GOT3 (cell line): ENCODE measurements at regions not wholly inside any gene's neighbourhood (a gene's known extent, or its start where the extent isn't known, plus 50 kb on each side); places are given as distances from the start of the nearest gene placed in this dataset.
A peak's percentile ranks its signal among the peaks of the same experiment; 100 is the strongest.

Source experiments
- DNase-seq: peaks from one replicate; lab custom pipeline; 2025; ENCODE audit warnings: mixed read lengths; lab: John Stamatoyannopoulos, UW

GRCh38 chr6:132868057-132868456 is 53.7 kb downstream of the RPS12 start:
- DNase-seq, result no peak

GRCh38 chr6:132872923-132873322 is 58.6 kb downstream of the RPS12 start:
- no peak for DNase-seq

GRCh38 chr6:132877003-132877402 is 62.6 kb downstream of the RPS12 start:
- DNase-seq, result no peak

- no peak for DNase-seq
Observed at GRCh38 chr6:132887204-132887603, 72.8 kb downstream of the RPS12 start.

GRCh38 chr6:132888701-132889100 is 74.3 kb downstream of the RPS12 start:
- DNase-seq, result no peak

- DNase-seq, result no peak
Observed at GRCh38 chr6:132892929-132893771, 78.8 kb downstream of the RPS12 start.

DNA sequence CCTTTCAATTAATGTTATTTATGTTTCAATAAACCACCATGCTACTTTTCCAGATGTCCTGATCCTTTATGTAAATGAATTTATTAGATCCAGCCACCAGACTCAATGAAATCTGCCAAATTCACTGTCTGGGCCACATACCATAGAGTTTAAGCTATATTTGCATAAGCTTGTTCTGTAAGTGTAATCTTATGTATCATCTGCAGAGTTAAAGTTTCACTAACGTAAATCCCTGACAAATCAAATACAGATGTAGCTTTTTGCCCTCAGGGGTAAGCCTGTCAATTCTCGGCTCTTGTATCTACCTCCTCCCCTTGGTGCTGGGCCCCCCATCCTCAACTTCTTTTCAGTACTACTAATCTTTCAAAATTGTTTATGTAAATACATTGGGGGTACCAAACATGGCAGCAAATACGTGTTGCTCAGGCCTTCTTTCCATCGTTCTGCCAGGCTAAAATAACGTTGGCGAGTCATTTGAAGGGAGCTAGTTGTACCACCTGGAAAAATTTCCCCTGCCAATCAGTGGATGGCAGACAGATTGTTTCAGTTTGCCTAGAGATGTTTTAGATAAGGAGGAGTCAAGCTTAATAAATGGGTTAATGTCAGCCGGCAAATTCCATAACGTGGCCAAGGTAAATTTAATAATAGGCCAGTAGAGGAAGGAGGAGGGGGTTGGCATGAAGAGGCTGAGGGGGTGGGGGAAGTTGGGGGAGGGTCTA is 79.6 kb downstream of the RPS12 start:
- DNase-seq, result no peak

DNA sequence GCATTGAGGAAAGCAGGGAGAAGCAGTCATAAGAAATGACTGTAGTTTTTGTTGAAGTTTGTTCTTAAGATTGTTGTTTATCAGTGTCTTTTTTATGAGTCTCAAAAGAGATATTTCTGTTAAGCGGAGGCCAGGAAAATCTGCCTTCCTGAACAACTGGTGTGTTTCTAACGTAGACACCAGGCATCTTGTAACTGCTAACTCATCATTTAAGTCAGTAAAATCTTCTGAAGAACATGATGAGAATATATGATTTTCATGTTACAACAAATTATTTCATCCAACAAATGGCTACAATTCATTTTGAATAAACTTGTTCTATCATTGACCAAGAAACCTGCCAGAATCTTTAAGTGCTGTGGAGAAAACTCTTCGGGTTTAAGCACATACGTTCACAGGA is 84.0 kb downstream of the RPS12 start:
- no peak for DNase-seq

- DNase-seq, result no peak
Observed at GRCh38 chr6:132900849-132901248, 86.5 kb downstream of the RPS12 start.

- DNase-seq, result no peak
Observed at GRCh38 chr6:132902901-132903300, 88.5 kb downstream of the RPS12 start.

- no peak for DNase-seq
Observed at GRCh38 chr6:132907231-132907630, 92.9 kb downstream of the RPS12 start.

- no peak for DNase-seq
Observed at GRCh38 chr6:132907914-132908313, 93.5 kb downstream of the RPS12 start.

DNA sequence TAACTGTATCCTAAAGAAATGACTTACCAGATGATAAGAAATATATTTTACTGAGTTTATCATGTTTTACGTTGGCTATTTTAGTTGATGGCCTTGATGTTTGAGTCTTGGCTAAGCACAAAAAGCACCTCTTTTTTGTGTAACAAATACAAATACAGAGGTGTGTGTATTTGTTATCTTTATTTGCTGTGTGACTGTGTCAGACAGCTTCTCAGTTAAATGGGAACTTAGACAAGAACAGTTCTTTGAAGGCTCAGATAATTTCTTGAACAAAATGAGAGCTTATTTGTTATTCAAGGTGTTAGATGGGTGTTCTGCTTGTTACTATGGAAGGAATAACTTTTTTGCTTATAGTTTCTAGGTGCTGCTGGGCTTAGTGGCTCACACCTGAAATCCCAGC is 95.4 kb downstream of the RPS12 start:
- no peak for DNase-seq

DNA sequence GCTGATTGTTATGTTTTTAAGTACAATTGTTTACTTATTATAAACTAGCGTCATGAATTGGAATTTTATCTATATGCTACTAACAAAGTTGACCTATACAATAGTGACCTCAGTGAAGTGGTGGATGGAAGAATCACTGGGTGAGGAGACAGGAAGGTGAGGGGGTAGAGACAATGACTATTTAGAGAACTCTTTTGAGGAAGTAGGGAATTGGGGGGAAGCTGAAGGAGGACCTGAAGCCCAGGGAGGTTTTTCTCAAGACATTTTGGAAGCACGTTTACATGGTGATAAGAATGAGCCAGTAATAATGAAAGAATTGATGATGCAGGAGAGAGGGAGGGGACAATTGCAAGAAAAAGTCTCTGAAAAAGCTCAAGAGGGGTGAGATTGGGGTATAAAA is 96.4 kb downstream of the RPS12 start:
- DNase-seq, result no peak

DNA sequence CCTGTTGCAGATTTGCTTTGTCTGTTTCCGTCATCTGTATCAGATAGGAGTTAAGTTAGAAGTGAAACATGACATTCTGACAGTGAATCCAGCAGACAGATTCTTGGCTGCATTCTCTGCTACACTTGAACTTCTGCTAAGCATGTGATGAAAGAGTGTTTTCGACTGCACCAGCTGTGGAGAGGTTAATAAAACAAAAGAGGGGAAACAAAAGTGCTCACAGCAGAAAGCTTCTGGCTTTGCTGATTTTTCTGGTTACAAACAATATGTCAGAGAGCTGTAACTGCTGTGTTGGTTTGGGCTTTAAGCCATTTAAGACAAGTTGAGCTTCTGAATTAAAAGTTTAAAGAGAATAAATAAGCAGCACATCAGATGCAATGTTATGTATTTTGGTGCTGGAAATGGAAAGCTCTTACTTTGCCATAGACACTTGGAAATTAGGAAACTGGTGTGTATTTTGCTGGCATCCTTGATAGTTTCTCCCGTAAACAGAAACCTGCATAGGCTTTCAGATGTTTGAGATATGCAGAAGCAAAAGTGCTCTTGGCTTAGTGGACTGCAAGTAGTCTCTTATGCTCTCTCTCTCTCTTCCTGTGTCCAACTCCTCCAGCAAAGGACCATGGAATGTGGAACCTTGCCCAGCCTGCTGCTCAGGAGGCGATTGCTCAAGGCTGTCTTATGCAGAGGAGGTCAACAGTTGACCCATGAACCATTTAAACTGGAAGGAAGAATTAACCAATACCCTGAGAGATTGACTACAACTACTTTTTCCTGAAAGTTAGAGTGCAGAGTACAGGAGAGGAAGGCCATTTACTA is 104.9 kb downstream of the RPS12 start:
- peak; percentile 12 for DNase-seq

GRCh38 chr6:132927713-132928112 is 113.3 kb downstream of the RPS12 start:
- no peak for DNase-seq

DNA sequence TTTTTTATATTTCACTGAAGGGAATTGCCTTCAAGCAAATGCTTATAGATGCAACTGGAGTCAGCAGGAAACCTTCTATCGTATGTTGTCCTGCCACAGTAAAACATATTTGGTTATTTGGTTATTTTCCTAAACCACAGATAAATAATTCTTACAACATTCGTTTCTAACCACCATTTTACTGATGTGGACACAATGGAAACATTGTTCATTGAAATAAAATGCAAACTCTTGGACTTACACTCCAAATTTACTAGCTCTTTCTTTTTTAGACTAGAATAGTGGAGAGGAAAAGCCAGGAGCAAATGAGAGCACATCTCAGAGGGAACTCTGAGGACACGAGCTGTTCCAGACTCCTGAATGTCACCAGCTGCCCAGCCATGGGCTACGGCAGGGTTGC is 114.8 kb downstream of the RPS12 start:
- no peak for DNase-seq

DNA sequence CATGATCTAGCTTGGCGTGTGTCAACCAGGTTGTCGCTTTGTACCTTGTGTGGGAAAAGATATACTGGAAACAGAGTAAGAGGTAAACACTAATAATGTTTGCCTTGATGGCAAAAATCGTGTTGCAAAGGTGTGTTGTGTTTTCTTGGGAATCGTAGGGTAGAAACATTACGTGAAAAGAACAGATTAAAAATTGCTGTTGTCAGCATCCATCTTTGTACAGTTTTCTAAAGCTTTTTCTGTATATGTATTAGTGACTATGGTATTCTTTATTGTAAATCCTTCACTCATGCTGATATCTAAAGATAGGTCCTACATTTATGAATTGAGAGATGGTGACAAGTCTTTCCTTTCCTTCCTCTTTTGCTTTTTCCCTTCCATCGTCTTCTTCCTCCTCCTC is 116.9 kb downstream of the RPS12 start:
- DNase-seq, result no peak

- DNase-seq, result no peak
Observed at GRCh38 chr6:132931936-132932514, 117.7 kb downstream of the RPS12 start.

- no peak for DNase-seq
Observed at GRCh38 chr6:132932588-132932987, 118.2 kb downstream of the RPS12 start.

DNA sequence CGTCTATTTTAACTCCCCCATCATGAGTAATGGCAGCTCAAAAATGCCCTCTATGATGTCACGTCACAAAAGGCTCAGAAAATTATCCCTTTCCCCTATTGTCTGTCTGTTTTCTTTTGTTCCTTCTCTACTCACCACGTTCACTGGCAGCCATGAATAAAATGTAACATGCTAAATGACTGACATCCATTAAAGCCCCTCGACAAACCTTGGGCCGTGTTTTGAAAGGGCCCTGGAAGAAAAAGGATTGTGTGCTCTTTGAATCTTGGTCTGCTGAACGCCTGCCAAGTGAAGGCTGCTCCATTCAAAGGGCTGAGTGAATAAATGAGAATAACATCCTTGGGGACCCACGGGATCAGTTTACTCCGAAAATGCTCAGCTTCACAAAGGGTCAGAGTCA is 118.7 kb downstream of the RPS12 start:
- DNase-seq, result no peak

- no peak for DNase-seq
Observed at GRCh38 chr6:132934496-132934895, 120.1 kb downstream of the RPS12 start.
